GM19452 (cell line): ENCODE measurements at regions not wholly inside any gene's neighbourhood (a gene's known extent, or its start where the extent isn't known, plus 50 kb on each side); places are given as distances from the start of the nearest gene placed in this dataset.
"Not testable (repeated sequence)": the region's sequence is repeated elsewhere in the genome, so short reads cannot be mapped to it uniquely, and the experiment has no call there.

Experiments used
- ATAC-seq: cut with Tn5 transposase; IDR thresholded peaks from one replicate; pipeline ENCODE4 v1.9.1; 2021; ENCODE audit not compliant: unreplicated experiment

DNA sequence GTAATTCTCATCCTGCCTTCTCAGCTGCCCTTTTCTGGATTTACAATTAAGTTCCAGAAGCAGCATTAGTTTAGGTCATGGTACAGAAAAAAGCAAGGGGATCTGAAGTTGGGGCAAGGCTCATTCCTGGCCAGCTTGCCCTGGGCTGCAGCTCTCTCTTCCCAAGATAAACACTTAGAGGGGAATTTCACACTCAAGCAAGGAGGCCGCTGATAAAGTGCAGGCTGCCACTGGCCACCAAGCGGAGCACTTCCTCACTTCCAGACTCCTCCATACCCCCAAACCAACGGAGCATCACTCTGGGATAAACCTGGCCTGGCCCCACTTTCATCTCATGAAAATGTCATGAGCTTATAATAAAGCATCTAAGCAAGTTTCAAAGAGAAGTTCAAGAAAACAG, 445.5 kb upstream of the MKI67 start:
- no peak for ATAC-seq

DNA sequence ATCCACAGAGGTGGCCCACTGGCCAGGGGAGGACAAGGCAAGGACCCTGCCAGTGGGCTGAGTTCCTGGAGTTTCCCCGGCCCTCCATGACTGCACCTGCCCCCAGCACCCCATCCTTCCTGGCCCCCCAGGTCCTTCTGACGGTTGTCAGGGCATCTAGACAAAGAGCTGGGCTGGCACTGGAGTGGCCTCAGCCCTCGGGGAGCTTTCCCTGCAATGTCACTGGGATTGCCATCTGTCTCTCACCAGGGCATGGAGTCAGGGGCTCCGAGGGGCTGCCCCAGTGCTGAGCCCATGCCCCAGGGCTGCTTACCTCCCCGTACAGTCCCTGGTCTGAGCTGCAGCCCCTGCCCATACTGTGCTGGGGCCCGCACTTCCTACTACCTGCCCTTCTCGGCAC, 446.5 kb upstream of the MKI67 start:
- ATAC-seq = no peak

DNA sequence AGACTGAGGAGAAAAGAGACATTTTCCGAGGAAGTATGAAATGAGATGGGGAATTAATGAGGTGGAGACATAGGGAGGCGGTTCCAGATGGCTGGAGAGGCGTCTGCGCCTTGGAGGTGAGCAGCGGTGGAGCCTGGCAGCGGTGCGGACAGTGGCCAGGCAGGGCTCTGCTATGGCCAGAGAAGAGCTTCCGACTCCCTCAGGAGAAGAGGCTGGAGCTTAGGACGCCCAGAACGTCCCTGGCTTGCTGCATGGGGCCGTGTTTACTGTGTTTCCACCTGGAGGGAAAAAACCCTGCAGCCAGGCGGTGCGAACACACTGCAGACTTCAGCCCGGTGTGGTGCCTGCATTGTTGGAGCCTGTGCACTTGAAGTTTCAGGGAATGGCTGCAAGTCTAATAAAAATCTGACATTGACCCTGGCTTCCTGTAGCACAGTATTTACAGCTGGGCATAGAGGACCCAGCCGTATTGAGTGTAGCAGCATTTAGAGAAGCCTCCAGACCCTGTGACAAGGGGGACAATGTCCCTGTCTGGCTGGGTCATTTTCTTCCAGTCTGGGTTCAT, 447.1 kb upstream of the MKI67 start:
- ATAC-seq = no peak

DNA sequence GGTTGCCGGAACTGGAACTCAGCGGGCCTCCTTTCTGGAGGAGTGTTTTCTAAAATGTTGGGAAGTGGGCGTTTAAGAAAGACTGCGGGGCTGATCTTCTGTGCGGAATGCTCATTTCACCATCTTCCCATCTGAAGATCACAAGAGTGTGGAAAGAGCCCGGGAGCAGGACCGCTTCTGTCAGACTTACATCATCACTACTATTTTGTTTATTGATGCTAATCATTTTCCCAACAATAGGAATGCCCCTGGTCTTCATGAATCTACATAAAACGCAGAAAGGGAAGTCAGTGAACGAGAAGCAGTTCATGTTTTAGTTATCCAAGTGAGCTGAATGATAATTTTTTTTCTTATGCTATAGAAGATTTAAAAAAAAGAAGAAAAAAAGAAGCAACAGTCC, 447.8 kb upstream of the MKI67 start:
- no peak for ATAC-seq

DNA sequence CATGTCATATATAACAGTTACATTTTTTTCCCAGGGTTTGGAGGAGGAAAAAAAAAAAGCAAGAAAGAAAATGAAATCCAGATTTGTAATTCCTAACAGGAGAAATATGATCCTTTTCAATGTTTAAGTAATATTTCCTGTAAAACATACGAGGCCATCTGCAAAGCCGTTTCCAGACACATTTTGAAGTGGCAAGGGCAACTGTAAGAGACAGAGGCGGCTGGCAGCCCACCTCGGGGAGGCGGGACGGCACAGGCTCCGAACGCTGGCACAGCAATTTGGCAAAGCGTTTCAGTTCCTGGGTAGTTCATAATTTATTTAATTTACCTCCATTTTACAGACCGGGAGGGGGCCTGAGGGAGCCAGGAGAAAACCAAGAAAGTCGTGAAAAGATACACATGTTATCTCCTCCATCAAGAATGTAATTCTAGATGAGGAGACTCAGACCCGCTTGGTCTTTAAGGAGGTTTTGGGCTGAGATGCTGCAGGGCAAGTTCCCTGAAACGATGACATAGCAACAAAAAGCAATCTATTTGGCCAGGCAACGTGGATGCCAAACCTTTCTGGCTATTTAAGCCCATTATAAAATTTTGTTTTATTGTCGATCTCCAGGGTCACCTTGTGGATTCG, 448.5 kb upstream of the MKI67 start:
- ATAC-seq = no peak

DNA sequence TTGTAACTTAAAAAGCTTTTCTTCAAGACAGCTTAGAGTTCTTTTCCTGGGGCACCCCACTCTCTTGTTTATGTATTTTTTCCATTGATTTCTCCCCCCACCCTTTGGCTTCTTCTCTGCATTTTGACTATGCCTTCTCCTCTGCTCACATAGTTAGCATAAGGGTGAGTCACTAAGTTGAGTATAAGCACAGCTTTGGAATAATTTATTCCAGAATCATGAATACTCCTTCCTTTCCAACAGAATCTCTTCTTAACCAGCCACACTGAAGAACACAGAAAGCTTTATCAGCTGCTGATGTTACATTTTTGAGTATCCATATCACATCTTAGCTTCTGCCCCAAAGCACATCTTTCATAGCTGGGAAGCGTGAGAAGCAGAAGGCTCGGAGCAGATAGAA, 449.5 kb upstream of the MKI67 start:
- ATAC-seq = no peak

DNA sequence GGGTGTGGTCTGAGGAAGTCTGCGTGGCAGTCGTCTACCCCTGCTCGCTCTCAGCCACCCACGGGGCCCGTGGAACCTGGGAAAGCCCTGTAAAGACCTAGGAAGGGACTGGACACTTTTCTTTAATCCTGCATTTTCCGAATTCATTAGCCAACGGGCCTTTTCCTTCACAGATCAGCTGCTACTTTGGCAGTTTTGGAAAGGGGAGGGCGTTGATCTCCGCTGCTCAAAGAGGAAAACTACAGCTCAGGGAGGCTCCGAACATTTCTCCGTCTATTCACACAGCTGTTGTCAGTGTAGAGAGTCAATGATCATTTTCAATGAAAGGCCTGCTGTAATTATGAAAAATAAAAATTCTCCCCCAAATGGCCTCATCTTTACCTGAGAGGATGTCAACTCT, 450.1 kb upstream of the MKI67 start:
- ATAC-seq = no peak

DNA sequence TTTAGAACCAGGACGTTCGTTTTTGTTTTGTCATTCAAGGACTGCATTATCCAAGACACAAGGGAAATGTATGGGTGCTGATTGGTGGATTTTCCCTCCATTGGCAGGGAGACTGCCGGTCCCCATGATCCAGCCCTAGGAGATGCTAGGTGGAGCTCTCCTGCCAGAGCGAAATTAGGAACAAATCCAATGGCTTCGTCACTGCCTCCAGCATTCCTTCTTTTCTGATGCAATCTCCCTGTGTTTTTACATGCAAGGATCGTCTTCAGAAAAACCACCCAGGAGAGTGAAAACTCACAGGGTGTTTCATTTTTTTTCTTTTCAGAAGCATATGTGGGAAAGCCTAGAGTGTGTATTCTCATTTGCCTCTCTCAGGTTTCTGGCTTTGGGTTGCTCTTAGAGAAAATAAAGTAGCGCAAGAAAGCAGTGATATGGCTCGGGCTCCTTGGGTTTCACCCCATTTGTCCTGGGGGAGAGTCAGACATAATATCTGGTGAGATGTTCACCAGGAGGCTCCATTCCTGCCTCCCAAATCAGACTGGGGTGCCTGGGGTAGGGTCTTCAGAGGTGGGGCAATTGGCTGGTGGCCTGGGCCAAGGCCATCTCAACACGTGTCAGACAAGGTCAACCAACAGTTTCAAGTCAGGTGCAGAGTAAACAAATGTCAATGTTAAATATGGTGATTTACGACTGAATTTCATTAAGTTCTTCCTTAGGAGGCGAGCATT, 450.9 kb upstream of the MKI67 start:
- ATAC-seq = no peak

DNA sequence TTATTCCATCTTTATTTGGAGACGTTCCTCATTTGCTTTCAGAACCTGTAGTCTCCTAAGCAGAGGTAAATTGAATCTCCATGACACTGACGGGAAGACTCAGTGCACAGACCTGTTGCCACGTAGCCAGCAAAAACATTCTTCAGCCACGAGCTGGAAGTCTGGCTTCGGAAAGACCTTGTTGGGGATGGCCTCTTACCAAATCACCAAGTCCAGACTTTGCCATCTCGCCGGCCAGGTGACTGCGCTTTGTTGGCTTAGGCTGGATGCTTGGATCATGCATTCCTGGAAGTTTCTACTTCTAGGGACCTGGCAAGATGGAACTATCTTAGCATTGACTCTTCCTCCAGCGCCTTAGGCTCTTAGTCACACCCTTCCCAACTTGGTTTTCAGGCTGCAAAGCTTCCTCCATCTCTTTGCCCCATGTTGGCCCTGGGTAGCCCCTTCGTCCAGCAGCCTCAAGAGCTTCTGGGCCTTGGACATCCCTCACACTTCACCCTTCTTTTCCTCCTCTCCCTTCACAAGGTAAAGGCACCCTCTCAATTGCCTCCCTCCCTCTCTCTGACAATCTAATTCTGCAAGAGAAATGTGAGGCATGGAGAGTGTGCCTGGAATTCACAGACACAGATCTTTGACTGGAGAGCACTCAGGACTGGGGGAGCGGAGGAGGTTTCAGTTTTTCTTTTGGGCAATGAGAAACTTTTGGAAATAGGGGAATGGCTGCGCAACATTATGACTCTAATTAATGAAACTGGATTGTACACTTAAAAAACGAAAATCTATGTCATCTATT, 451.9 kb upstream of the MKI67 start:
- no peak for ATAC-seq

DNA sequence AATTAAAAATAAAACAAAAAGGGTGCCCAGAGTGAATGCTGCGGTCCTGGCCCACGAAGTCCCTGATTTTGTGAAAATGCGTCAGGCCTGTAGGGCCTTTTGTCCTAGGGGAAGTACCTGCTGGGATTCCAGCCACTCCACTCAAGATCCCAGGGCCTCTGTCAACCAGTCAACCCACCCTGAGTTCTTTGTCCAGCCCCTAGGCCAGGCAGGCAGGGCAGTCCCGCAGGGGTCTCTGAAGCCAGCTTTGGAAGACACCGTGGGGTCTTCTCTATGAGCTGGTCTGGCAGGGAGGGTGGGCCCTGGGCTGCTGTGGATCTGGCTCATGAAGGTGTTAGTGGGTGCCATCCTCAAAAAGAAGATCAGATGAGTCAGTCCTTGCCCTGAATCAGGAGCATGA, 452.5 kb upstream of the MKI67 start:
- no peak for ATAC-seq

DNA sequence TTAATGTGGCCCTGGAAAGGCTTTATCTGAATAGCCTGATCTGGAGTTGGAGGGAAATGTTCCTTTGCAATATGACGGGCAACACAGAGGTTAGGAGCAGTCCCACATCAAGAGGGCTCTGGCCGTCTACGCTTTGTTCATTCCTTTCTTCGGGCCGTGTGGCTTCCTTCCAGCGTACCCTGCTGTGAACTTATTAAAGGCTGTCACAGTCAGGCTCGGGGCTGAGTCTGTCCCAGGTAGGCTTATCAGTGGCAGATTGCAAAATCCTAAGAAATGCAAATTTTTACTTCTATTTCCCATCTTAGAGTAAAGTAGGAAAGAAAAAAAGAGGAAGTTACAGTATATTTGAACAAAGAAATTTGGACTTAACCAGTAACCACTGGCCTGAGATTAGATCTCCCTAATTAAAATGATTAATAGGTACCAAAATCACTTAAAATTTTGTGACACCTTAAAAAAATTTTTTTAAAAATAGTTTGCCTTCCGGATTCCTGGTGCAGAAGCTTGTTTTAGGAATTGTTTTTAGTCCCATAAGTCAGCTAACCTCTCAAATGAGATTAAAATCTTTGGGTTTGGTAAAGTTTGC, 453.1 kb upstream of the MKI67 start:
- ATAC-seq = no peak

DNA sequence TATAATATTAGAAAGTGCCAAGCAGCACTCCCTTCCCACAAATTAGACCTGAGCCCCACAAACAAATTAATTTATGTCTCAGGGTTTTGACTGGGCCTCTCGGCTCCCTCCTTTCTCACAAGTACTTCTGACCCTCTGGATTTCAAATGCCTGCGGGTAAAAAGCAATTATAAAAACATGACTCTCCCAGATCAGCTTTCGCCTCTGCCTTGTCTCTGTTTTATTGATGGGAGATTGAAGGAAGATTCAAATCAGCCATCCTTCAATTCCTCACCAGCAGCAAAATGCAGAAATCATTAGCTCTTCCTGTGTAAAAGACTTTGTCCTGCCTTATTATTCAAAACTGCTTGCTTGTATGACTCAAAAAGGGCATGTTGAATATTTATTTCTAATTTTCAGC, 453.7 kb upstream of the MKI67 start:
- ATAC-seq = no peak

DNA sequence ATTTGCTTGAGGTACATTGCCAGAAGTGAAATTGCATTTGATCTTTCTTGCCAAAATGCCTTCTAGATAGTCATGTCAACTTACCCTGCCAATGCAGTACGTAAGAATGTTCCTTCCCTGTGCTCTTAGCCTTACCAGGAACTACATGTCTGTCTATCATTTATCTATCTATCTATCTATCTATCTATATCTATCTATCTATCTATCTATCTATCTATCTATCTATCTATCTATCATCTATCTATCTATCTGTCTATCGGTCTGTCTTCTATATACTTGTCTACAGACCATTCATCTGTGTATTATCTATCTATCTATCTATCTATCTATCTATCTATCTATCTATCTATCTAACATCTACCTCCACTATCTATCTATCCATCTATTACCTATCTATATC, 456.9 kb upstream of the MKI67 start:
- ATAC-seq = not testable (repeated sequence)

DNA sequence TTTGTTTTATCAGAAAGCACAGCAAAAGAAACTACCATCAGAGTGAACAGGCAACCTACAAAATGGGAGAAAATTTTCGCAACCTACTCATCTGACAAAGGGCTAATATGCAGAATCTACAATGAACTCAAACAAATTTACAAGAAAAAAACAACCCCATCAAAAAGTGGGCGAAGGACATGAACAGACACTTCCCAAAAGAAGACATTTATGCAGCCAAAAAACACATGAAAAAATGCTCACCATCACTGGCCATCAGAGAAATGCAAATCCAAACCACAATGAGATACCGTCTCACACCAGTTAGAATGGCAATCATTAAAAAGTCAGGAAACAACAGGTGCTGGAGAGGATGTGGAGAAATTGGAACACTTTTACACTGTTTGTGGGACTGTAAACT, 460.4 kb upstream of the MKI67 start:
- ATAC-seq = not testable (repeated sequence)

DNA sequence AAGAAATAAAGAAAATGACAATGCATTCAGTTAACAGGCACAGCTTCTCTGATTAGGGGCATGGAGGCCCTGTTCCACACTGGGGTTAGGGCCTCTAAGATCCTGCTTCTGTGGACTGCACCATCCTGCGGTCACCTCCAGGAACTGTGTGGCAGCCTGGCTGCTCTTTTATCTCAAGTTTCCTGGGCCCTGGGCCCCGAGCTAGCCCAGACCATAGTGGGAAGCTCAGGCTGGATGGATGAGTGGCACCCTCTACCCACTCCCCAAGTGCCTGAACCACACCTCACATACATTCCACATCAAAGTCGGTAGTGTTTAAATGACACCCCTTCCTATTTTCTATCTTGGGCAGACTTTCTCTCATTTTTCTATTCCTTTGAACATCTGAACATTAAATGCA, 461.5 kb upstream of the MKI67 start:
- no peak for ATAC-seq

DNA sequence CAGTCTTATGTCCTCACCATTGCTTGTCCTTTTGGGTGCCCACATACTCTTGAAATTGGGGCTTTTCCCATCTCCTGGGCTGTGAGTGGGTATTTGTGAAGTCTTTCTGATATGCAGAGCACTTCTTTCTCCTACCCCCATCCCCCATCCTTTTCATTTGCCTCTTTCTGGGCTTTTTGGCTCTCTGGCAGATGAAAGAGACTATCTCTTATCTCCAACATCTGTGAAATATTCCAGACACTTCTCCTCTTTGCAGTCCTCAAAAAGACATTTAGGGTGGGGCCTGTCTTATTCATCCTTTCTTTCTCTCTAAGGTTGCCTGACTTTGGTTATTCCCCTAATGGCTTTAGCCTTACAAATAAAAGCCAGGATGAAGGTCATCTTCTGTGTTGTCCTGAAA, 462.2 kb upstream of the MKI67 start:
- no peak for ATAC-seq

DNA sequence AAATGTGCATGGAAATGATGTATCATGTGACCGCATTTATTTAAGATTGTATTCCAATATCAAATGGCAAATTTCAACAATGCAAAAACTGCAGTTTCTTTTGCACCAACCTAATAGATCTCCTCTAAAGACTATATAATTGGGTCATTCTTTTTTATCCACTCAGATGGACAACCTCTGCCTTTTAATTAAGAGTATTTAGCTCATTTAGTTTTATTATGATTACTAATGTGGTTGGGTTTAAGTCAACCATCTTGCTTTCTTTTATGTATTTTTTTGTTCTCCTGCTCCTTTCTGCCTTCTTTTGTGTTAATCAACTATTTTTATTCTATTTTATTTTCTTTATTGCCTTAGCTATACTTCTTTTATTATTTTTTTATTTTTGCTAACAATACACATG, 468.5 kb upstream of the MKI67 start:
- no peak for ATAC-seq

DNA sequence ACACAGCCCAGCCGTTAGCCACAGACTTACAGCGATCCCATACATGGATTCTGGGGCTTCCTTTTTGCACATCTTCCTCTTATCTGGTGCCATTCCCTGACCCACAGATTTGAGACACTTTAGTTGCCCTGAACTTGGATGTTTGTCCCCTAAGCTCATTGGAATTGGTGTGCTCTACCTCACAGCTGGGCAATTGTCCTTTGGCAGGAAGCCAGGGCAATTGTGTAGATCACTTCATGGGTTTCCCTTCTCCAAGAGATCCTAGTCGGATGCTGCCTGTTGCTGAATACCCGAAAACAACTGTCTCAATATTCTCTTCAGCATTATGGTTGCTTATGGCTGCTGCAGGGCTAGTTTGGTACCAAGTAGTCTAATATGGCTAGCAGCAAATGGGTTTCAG, 470.7 kb upstream of the MKI67 start:
- ATAC-seq = no peak

DNA sequence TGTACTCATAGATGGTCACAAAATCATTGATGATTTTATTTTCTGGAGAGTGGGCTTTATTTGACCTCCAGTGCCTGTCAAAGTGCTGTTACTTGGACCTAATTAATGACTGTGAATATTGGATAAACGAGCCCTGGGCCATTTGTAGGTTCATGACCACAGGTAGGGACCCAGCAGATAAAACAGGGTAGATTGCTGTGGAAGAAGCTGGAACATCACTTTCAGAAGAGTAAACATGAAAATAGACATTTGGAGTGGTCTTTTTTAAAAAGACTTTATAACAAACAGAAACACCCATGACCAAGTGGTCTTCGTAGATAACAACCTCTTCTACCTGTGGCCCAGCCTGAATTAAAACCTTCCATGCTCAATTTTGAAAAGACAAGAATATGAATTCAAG, 472.8 kb upstream of the MKI67 start:
- ATAC-seq = no peak

DNA sequence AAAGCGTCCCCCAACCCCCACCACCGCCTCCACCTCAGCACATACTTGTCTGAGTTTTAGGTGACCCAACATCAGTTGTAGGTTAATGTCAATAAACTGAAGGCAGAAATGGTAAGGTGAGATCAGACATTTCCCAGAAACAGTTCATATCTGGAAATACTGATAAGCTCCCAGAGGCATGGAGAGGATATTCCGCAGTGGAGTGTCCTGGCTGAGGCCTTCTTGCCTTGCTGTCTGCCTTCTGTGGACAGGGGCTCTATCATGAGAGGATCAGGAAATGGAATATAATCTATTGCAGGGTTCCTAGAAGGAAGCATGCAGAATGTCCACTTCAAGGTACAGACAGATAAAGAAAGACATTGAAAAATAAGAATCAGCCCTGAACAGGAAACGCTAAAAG, 473.3 kb upstream of the MKI67 start:
- ATAC-seq = no peak

DNA sequence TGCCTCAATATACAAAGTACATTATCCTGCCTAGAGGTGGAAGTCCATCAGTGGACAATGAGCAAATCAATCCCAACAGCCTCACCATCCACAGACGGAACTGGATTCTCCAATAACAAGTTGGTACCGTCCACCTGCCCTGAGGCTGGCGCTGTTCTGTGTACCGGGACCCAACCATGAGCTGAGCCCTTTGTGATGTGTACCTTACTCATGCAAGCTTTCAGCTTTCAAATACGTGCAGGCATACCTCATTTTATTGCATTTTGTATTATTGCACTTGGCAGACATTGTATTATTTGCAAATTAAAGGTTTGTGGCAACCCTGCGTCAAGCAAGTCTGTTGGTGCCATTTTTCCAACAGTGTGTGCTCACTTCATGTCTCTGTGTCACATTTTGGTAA, 476.0 kb upstream of the MKI67 start:
- no peak for ATAC-seq

DNA sequence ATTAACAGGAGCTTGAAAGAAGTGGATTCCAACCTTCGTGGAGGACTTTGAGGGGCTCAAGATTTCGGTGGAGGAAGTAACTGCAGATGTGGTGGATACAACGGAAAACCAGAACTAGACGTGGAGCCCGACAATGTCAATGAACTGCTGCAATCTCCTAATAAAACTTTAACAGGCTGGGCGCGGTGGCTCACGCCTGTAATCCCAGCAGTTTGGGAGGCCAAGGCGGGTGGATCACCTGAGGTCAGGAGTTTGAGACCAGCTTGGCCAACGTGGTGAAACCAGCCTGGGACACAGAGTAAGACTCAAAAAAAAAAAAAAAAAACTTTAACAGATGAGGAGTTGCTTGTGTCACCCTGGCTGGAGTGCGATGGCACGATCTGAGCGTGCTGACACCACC, 477.8 kb upstream of the MKI67 start:
- ATAC-seq = no peak
